HEK293 (cell line): ENCODE measurements at regions not wholly inside any gene's neighbourhood (a gene's known extent, or its start where the extent isn't known, plus 50 kb on each side); places are given as distances from the start of the nearest gene placed in this dataset.

ENCODE experiments used
- CTCF ChIP-seq: fragments of 450-650 bp; formaldehyde crosslinking; IDR thresholded peaks from 2 replicates; pipeline ENCODE4 v1.5.1; 2016; ENCODE audit warnings: missing biosample characterization, missing genetic modification characterization
- MZF1 ChIP-seq: fragments of 450-650 bp; formaldehyde crosslinking; IDR thresholded peaks from 2 replicates; pipeline ENCODE4 v1.5.1; 2017; ENCODE audit warnings: missing biosample characterization, missing genetic modification characterization, borderline replicate concordance
- ZNF140 ChIP-seq: fragments of 450-650 bp; formaldehyde crosslinking; IDR thresholded peaks from 2 replicates; pipeline ENCODE4 v1.5.1; 2016; ENCODE audit warnings: missing biosample characterization, missing genetic modification characterization

- TF ChIP-seq CTCF (no peak), ZNF140 (tag by site-specific recombination) (no peak), MZF1 (tag by site-specific recombination) (no peak)
Measured at GRCh38 chr2:138423745-138424144, 77.8 kb upstream of the SPOPL start.
